H1 (cell line): ENCODE measurements at regions not wholly inside any gene's neighbourhood (a gene's known extent, or its start where the extent isn't known, plus 50 kb on each side); places are given as distances from the start of the nearest gene placed in this dataset.

Source experiments
- CTCF ChIP-seq, 3 experiments: IDR thresholded peaks; 1 replicate in 2 of 3; 2 replicates in 1 of 3; pipeline versions ENCODE4 v1.5.1 to v1.6.1; 2011; ENCODE audit warnings: low read length in 3 of 3, mild to moderate bottlenecking in 3 of 3, inconsistent platforms in 2 of 3, low read depth in 1 of 3, moderate library complexity in 1 of 3; ENCODE audit not compliant: insufficient read depth in 1 of 3; ENCODE audit errors: control extremely low read depth in 1 of 3
- PHF8 ChIP-seq: fragments of 200-600 bp; sonication (generic); conservative IDR thresholded peaks from 2 replicates; pipeline ENCODE4 v1.7.1; 2012; ENCODE audit warnings: low read depth, mild to moderate bottlenecking, inconsistent platforms, low read length, moderate library complexity

- TF ChIP-seq CTCF (IDR thresholded peaks at IDR 0.05; ENCODE audit: control extremely low read depth in 1 of 3, insufficient read depth in 1 of 3, low read depth in 1 of 3, low read length in 3 of 3) (no peak), PHF8 (no peak)
These were observed 515.8 kb downstream of the PREX1 start for GRCh38 chr20:48311956-48312355.
